C4-2B (cell line): ENCODE measurements at regions not wholly inside any gene's neighbourhood (a gene's known extent, or its start where the extent isn't known, plus 50 kb on each side); places are given as distances from the start of the nearest gene placed in this dataset.

ENCODE experiments used
- H3K27ac ChIP-seq: fragments of 450-650 bp; 2 replicates; pipeline ENCODE4 v1.5.1; 2017
- ZFX ChIP-seq: fragments of 450-650 bp; IDR thresholded peaks from 2 replicates; pipeline ENCODE4 v1.6.1; 2017
- TF ChIP-seq, protein P1 (sequence below): fragments of 450-650 bp; conservative IDR thresholded peaks from 2 replicates; pipeline ENCODE4 v1.5.1; 2017; ENCODE audit warnings: mild to moderate bottlenecking

- TF ChIP-seq, protein P1, sequence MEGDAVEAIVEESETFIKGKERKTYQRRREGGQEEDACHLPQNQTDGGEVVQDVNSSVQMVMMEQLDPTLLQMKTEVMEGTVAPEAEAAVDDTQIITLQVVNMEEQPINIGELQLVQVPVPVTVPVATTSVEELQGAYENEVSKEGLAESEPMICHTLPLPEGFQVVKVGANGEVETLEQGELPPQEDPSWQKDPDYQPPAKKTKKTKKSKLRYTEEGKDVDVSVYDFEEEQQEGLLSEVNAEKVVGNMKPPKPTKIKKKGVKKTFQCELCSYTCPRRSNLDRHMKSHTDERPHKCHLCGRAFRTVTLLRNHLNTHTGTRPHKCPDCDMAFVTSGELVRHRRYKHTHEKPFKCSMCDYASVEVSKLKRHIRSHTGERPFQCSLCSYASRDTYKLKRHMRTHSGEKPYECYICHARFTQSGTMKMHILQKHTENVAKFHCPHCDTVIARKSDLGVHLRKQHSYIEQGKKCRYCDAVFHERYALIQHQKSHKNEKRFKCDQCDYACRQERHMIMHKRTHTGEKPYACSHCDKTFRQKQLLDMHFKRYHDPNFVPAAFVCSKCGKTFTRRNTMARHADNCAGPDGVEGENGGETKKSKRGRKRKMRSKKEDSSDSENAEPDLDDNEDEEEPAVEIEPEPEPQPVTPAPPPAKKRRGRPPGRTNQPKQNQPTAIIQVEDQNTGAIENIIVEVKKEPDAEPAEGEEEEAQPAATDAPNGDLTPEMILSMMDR = no peak
- TF ChIP-seq ZFX = no peak
- no peak overlapping the region for H3K27ac ChIP-seq
These were observed 662.3 kb upstream of the FANCL start for GRCh38 chr2:58903427-58903826.

DNA sequence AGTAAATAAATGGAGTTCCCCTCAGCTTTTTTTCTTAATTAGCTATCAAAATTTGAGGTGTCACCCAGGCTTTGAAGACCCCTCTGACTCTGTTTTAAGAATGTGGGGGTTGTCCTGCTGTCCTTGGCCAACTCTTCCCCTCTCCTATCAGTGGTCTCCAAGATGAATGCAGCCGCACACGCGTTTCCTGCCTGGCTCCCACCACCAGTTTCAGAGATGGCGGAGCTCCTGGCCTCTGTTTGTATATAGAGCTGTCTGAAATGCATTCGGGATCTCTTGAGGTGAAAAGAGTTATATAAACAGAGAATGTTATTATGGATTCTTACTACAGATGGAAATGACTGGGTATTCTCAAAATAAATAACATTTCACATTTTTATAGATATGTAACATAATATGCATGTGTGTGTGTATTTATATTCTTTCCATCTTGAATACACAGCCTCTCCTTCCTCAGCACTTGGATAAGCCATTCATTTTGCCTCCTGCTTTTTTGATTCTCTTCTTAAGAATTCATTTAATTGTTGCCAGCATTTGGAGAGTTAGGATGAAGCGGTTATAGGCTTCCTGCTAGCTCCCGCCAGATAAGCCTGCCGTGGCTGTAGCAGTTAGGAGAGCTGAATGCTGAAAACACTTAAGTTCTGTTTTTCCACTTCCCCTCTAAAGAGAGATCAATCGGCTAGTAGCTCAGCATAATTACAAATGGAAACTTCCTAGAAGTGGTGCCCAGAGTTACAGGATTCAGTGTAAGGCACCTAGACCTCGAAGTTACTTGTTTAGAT is 659.3 kb upstream of the FANCL start:
- no peak overlapping the region for H3K27ac ChIP-seq
- no peak for TF ChIP-seq ZFX
- TF ChIP-seq, protein P1 = no peak

GRCh38 chr2:58899692-58900091 is 658.6 kb upstream of the FANCL start:
- H3K27ac ChIP-seq = no peak overlapping the region
- TF ChIP-seq, protein P1 = no peak
- no peak for TF ChIP-seq ZFX

DNA sequence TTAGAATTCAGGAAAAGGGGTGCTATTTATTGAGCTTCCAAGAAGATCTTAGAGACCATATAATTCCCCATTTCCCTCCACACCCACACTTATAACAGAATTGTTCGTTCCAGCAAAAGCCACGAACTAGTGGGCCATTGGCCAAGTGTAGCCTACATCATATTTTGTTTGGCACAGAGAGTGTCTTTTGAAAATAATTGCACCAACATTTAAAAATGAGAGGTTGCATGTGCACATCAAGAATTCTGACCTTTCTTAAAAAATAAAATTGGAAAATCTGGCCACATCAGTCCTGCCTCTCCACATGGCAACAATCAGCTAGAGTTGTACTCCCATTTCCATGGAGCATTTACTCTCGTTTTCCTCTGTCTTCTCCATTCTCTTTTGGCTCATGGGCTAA is 655.5 kb upstream of the FANCL start:
- TF ChIP-seq, protein P1 = no peak
- TF ChIP-seq ZFX = no peak
- H3K27ac ChIP-seq = no peak overlapping the region

DNA sequence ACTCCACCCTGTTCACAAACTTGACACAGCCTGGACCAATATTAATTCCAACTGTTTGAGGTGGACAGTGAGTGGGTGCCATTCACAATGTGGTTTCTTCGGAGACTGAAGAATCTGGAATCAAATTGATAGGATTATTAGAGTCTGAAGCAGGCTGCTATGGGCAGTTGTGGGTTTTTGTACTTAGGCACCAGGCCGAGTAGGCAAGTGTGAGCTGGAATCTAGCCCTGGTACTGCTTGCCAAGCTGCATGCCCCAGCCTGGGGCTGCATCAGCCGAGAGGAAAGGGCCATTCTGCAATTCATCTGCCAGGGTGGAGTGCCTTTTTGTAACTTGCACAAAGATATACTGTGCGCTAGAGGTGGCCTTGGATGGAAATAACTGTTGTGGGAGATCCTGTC is 654.7 kb upstream of the FANCL start:
- TF ChIP-seq, protein P1 = no peak
- no peak for TF ChIP-seq ZFX
- H3K27ac ChIP-seq = no peak overlapping the region

DNA sequence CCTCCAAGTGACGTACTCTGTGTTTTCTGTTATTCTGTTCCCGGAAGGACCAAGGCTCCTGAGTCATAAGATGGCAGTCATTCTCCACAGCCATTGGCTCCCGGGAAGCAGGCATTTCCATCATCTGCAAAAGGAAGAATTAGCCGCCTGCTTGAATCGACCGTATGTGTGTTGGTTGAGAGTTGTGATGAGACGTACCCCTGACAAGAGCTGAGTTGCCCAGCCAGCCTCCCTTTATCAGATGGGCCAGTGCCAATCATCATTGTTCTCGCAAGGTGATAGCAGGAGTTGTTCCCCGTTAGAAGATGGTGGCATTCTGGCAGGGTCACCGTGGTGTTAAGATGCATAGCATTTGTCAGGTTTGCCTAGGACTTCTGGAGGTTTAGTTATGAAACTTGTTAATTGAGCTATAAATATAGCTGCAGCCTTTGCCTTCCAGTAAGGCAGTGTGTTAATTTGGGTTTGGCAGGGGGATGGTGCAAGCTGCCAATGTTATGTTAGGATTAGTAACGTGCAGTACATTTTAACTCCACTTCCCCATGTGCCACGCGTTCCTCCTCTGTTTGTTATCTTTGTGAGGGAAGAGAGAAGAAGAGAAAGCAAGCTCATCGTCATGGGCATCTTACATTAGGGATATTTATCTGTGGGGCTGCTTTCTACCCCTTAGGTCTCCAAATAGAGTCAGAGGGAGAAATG is 652.7 kb upstream of the FANCL start:
- TF ChIP-seq, protein P1 = no peak
- TF ChIP-seq ZFX = no peak
- no peak overlapping the region for H3K27ac ChIP-seq

DNA sequence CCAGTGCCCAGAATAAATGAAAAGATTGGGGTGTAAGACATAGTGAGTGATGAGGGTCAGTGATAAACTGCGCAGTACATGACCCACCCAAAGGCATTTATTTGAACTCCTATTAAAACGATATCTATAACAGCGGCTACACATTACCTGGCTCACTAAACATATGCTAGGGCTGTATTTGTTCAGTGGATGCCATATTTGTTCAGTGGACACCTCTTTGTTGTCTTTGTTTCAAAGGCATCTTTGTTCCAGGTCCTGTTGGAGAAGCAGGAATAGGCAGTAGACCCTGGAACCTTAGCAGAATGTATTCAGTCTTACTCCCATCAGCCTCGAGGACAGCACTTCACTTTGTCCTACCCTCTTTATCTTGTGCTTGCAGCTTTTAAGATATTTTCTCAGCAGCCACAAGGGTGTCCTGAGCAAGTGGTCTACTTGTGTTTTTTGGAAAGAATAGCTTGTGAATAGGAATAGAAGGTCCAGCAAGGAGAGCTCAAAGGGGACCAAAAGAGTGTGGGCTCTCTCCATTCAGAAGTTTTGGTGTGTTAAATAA is 650.8 kb upstream of the FANCL start:
- no peak overlapping the region for H3K27ac ChIP-seq
- no peak for TF ChIP-seq ZFX
- TF ChIP-seq, protein P1 = no peak
